Fibroblast of lung (primary cell): ENCODE measurements at regions not wholly inside any gene's neighbourhood (a gene's known extent, or its start where the extent isn't known, plus 50 kb on each side); places are given as distances from the start of the nearest gene placed in this dataset.

Source experiments
- EZH2 ChIP-seq: IDR thresholded peaks from 2 replicates; pipeline ENCODE4 v1.5.1; 2012; ENCODE audit warnings: low read length, control low read depth, mild to moderate bottlenecking; ENCODE audit errors: missing control alignments
- TF ChIP-seq, protein P1 (sequence below), 2 donors: IDR thresholded peaks in 1 of 2; conservative IDR thresholded peaks in 1 of 2; 1 replicate in 1 of 2; 2 replicates in 1 of 2; pipeline ENCODE4 v1.5.1; 2011 to 2012; ENCODE audit warnings: low read length in 2 of 2, control low read depth in 1 of 2, inconsistent platforms in 1 of 2, low read depth in 1 of 2, mild to moderate bottlenecking in 1 of 2

GRCh38 chr5:153900703-153901395 is 137.9 kb downstream of the FAM114A2 start:
- TF ChIP-seq, protein P1, sequence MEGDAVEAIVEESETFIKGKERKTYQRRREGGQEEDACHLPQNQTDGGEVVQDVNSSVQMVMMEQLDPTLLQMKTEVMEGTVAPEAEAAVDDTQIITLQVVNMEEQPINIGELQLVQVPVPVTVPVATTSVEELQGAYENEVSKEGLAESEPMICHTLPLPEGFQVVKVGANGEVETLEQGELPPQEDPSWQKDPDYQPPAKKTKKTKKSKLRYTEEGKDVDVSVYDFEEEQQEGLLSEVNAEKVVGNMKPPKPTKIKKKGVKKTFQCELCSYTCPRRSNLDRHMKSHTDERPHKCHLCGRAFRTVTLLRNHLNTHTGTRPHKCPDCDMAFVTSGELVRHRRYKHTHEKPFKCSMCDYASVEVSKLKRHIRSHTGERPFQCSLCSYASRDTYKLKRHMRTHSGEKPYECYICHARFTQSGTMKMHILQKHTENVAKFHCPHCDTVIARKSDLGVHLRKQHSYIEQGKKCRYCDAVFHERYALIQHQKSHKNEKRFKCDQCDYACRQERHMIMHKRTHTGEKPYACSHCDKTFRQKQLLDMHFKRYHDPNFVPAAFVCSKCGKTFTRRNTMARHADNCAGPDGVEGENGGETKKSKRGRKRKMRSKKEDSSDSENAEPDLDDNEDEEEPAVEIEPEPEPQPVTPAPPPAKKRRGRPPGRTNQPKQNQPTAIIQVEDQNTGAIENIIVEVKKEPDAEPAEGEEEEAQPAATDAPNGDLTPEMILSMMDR (conservative IDR thresholded peaks at IDR 0.05 in 1 of 2, IDR thresholded peaks at IDR 0.05 in 1 of 2; ENCODE audit: low read depth in 1 of 2, low read length in 2 of 2) = no peak
- TF ChIP-seq EZH2 = no peak
